Activated CD8-positive, alpha-beta T cell treated with anti-CD3 and anti-CD28 coated beads for 36 hours (primary cell): ENCODE measurements at regions not wholly inside any gene's neighbourhood (a gene's known extent, or its start where the extent isn't known, plus 50 kb on each side); places are given as distances from the start of the nearest gene placed in this dataset.

Experiments used
- ATAC-seq: fragments of 200-7000 bp; cut with Tn5 transposase; one replicate; pipeline ENCODE4 v1.10.0; 2021; ENCODE audit warnings: mild to moderate bottlenecking, moderate library complexity
- CTCF ChIA-PET: fragments of 350-600 bp; sonication (Branson Sonifier 250); formaldehyde crosslinking; loops from one replicate; lab custom pipeline; 2021; ENCODE audit warnings: antibody characterized with exemption; lab: Charles Lee
- POLR2A ChIA-PET: fragments of 350-600 bp; sonication (Branson Sonifier 250); formaldehyde crosslinking; loops from one replicate; lab custom pipeline; 2021; ENCODE audit warnings: antibody characterized with exemption; lab: Charles Lee
- DNase-seq: peaks from one replicate; pipeline ENCODE4 v3.0.0-alpha.2; 2020
- H3K27ac Mint-ChIP-seq: one replicate; pipeline ENCODE4 v1.8.0; 2021; ENCODE audit warnings: mild to moderate bottlenecking, mixed read lengths
- H3K27me3 Mint-ChIP-seq: one replicate; pipeline ENCODE4 v1.8.0; 2021; ENCODE audit warnings: mixed read lengths
- H3K36me3 Mint-ChIP-seq: one replicate; pipeline ENCODE4 v1.8.0; 2021; ENCODE audit warnings: low read depth, mixed read lengths
- H3K4me1 Mint-ChIP-seq: one replicate; pipeline ENCODE4 v1.8.0; 2021; ENCODE audit warnings: low read depth, mixed read lengths
- H3K4me3 Mint-ChIP-seq: one replicate; pipeline ENCODE4 v1.8.0; 2021; ENCODE audit warnings: mild to moderate bottlenecking, moderate library complexity, mixed read lengths
- H3K9me3 Mint-ChIP-seq: one replicate; pipeline ENCODE4 v1.8.0; 2021; ENCODE audit warnings: mixed read lengths
- intact Hi-C: fragments of 100-400 bp; cut with micrococcal nuclease; formaldehyde crosslinking; loops from one replicate; pipeline ENCODE4 v1.10.0; 2022
- TF ChIP-seq, protein P1 (sequence below): fragments of 200-600 bp; IDR thresholded peaks from one replicate; pipeline ENCODE4 v1.8.0; 2022; ENCODE audit warnings: antibody characterized with exemption, mild to moderate bottlenecking

DNA sequence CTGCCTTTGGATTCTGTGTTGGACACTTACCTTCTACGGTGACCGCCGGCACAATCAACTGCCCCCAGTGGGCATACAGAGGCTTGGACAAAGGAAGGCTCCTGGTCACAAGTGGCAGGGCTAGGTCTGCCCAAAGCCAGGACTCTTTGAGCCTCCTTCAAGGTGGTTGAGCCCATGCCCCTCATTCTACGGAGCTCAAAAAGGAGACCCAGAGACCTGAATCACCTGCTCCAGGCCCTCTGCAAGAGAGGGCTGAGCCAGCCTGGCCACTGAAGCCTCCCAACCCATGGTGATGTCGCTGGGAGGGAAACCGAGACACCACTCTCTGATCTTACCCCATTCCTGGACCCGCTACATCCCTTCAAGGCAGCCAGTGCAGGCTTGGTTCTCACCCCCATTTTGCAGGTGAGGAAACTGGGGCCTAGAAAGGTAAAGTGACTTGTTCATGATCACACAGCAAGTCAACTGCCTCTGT is 87.9 kb downstream of the INHBB start:
- no peaks in the 10 kb centered on the region for H3K9me3 Mint-ChIP-seq
- CTCF ChIA-PET = no interaction called here

DNA sequence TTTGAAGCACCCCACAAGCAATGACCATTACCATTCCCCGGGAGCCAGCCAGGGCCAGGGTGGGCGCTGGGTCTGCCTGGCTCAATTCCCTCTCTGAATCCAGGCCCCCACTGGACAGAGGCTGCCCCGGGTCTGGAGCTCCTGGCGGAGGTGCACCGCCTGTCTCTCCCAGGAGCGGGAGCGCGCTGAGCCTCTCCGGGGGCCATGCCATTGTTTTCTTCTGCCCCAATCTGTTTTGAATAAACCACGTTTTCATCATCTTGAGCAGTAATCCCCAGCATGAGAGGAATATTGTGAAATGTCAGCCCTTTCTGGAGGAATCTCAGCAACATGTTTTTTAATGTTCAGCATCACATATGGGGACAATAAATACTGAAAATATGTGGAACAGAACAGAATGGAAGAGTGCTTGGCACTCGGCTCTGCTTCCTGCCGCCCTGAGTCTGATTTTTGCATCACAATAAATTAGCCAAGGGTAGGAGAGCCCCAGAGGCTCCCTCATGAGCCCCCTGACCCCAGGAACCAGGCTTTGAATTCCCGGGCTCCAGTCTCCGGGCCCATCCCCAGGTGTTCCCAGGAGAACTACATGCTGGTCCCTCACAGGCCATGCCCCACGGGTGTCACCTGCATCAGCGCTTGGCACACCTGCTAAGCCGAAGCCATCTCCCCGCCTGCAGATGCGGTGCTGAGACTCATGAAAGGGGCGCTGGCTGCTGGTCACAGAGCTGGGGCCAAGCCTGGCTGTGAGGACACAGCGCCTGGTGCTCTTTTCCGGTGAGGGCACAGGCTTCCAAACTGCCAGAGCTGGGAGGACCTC is 88.8 kb downstream of the INHBB start:
- peaks cover 1% of the 10 kb centered on the region for H3K27me3 Mint-ChIP-seq
- H3K27ac Mint-ChIP-seq = no peak overlapping the region
- intact Hi-C loops = loop anchor here (10.0 kb wide), 1 partner anchor 90 kb away; the partner anchor contains the start of gene INHBB
- H3K4me3 Mint-ChIP-seq = no peak overlapping the region
- CTCF ChIA-PET = interaction anchor here (3.8 kb wide), 1 partner anchor 92 kb away, joined by 12 read pairs; no protein-coding TSS in a partner anchor
- TF ChIP-seq, protein P1, sequence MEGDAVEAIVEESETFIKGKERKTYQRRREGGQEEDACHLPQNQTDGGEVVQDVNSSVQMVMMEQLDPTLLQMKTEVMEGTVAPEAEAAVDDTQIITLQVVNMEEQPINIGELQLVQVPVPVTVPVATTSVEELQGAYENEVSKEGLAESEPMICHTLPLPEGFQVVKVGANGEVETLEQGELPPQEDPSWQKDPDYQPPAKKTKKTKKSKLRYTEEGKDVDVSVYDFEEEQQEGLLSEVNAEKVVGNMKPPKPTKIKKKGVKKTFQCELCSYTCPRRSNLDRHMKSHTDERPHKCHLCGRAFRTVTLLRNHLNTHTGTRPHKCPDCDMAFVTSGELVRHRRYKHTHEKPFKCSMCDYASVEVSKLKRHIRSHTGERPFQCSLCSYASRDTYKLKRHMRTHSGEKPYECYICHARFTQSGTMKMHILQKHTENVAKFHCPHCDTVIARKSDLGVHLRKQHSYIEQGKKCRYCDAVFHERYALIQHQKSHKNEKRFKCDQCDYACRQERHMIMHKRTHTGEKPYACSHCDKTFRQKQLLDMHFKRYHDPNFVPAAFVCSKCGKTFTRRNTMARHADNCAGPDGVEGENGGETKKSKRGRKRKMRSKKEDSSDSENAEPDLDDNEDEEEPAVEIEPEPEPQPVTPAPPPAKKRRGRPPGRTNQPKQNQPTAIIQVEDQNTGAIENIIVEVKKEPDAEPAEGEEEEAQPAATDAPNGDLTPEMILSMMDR = no peak
- no peaks in the 10 kb centered on the region for H3K36me3 Mint-ChIP-seq
- H3K4me1 Mint-ChIP-seq = no peaks in the 10 kb centered on the region
- no peaks in the 10 kb centered on the region for H3K9me3 Mint-ChIP-seq
- ATAC-seq (no peak), DNase-seq (no peak)
- POLR2A ChIA-PET = no interaction called here

More for the DNA sequence above, 87.9 kb downstream of the INHBB start:
- no peak for ATAC-seq
- Mint-ChIP-seq H3K36me3 (no peaks in the 10 kb centered on the region), H3K27me3 (peaks cover 1% of the 10 kb centered on the region), H3K4me1 (no peaks in the 10 kb centered on the region), H3K27ac (no peak overlapping the region), H3K4me3 (no peak overlapping the region)
- DNase-seq = no peak
- TF ChIP-seq, protein P1 = no peak
- intact Hi-C loops = loop anchor here (10.0 kb wide), 1 partner anchor 89 kb away; the partner anchor contains the start of gene INHBB
- POLR2A ChIA-PET = no interaction called here

DNA sequence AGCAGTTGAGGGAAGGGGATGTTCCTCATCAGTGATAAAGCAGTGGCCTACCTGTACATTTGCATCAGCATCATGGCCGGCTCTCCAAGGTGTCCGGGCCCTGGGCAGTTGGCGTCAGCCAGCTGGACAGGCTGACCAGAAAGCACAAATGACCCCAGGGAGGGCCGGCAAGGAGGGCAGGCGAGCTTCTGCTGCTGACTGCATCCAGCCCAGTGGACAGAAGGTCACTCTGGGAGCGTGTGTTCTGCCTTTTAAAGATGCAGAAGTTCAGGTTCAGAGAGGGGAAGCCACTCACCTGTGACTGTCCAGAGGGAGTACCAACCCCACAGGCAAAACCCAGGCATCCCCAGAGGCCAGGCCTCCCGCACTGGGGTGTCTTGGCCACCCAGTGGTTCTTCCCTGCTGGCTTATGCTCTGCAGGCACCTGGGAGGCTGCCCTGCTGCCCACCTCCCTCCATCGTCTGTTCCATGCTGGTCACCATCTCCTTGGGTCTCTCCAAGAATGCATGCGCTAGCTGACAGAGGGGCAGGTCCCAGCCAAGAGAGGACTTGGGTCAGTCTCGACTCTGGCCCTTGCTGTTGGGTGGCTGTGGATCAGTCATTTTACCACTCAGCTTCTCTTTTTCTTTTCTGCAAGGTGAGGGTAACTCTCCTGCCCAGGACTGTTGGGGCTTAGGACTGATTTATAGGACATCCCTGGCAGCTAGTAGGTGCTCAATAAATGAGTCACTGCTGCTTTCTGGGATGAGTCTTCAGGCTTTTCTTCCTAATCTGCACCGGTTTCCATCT is 89.9 kb downstream of the INHBB start:
- no peak overlapping the region for H3K27ac Mint-ChIP-seq
- ChIA-PET CTCF (interaction anchor here (1.4 to 3.8 kb wide), 2 partner anchors 93 to 246 kb away, joined by 4 to 12 read pairs; no protein-coding TSS in a partner anchor), POLR2A (no interaction called here)
- H3K9me3 Mint-ChIP-seq = no peaks in the 10 kb centered on the region
- H3K27me3 Mint-ChIP-seq = peaks cover 6% of the 10 kb centered on the region
- H3K4me1 Mint-ChIP-seq = no peaks in the 10 kb centered on the region
- intact Hi-C loops = loop anchor here (10.0 kb wide), 1 partner anchor 91 kb away; the partner anchor contains the start of gene INHBB
- no peak overlapping the region for H3K4me3 Mint-ChIP-seq
- H3K36me3 Mint-ChIP-seq = no peaks in the 10 kb centered on the region
- ATAC-seq = no peak
- no peak for DNase-seq
- TF ChIP-seq, protein P1 = no peak

DNA sequence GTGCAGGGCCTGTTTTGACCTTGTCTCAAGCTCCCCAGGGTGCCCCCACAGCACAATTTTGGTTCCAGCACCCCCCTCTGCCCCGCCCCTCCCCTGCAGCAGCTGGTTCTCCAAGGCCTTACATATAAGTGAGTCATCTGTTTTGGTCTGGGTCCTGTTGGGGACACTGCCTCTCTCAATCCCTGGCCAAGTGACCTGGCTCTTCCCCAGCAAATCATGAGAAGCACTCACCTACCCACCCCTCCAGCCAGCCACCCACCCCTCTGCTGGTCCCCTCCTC is 90.5 kb downstream of the INHBB start:
- Mint-ChIP-seq H3K4me1 (no peaks in the 10 kb centered on the region), H3K27ac (no peak overlapping the region), H3K4me3 (no peak overlapping the region), H3K36me3 (no peaks in the 10 kb centered on the region), H3K9me3 (no peaks in the 10 kb centered on the region), H3K27me3 (peaks cover 12% of the 10 kb centered on the region)
- ATAC-seq (no peak), DNase-seq (no peak)
- TF ChIP-seq, protein P1 = no peak
- intact Hi-C loops = loop anchor here (10.0 kb wide), 1 partner anchor 92 kb away; the partner anchor contains the start of gene INHBB
- CTCF ChIA-PET = interaction anchor here (1.4 to 3.8 kb wide), 2 partner anchors 93 to 245 kb away, joined by 4 to 12 read pairs; no protein-coding TSS in a partner anchor
- POLR2A ChIA-PET = no interaction called here
